Progenitor cell of endocrine pancreas (in vitro differentiated cells): ENCODE measurements at regions not wholly inside any gene's neighbourhood (a gene's known extent, or its start where the extent isn't known, plus 50 kb on each side); places are given as distances from the start of the nearest gene placed in this dataset.

Source experiments
- DNase-seq: peaks from one replicate; pipeline ENCODE4 v3.0.0; 2021; ENCODE audit warnings: low spot score; ENCODE audit not compliant: unreplicated experiment
- H3K27ac Mint-ChIP-seq: 2 replicates; pipeline ENCODE4 v1.8.0; 2021; ENCODE audit warnings: mild to moderate bottlenecking, moderate library complexity, mixed read lengths
- H3K27me3 Mint-ChIP-seq: 2 replicates; pipeline ENCODE4 v1.8.0; 2021; ENCODE audit warnings: mixed read lengths
- H3K36me3 Mint-ChIP-seq: 2 replicates; pipeline ENCODE4 v1.8.0; 2022; ENCODE audit warnings: mixed read lengths; ENCODE audit not compliant: insufficient read depth
- H3K4me1 Mint-ChIP-seq: 2 replicates; pipeline ENCODE4 v1.8.0; 2021; ENCODE audit warnings: low read depth, mixed read lengths
- H3K4me3 Mint-ChIP-seq: 2 replicates; pipeline ENCODE4 v1.8.0; 2021; ENCODE audit warnings: low read depth, mild to moderate bottlenecking, moderate library complexity, mixed read lengths
- H3K9me3 Mint-ChIP-seq: 2 replicates; pipeline ENCODE4 v1.8.0; 2021; ENCODE audit warnings: low read depth, mixed read lengths
- TF ChIP-seq, protein P1 (sequence below): fragments of 200-600 bp; sonication (generic); IDR thresholded peaks from one replicate; pipeline ENCODE4 v1.5.0; 2021; ENCODE audit warnings: antibody characterized with exemption, mild to moderate bottlenecking; ENCODE audit not compliant: unreplicated experiment

DNA sequence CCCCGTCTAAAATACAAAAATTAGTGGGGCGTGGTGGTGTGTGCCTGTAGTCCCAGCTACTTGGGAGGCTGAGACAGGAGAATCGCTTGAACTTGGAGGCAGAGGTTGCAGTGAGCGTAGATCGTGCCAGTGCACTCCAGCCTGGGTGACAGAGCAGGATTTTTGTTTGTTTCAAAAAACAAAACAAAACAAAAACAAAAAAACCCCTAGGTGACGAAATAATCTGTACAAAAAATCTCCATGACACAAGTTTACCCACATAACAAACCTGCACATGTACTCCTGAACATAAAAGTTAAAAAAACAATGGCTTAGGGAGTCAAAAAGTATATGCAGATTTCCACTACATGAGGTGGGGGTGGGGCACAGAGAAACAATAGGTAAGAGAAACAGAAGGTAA, 140.5 kb upstream of the ASIC2 start:
- Mint-ChIP-seq H3K9me3 (no peaks in the 10 kb centered on the region), H3K27me3 (peaks cover 3% of the 10 kb centered on the region)
- TF ChIP-seq, protein P1, sequence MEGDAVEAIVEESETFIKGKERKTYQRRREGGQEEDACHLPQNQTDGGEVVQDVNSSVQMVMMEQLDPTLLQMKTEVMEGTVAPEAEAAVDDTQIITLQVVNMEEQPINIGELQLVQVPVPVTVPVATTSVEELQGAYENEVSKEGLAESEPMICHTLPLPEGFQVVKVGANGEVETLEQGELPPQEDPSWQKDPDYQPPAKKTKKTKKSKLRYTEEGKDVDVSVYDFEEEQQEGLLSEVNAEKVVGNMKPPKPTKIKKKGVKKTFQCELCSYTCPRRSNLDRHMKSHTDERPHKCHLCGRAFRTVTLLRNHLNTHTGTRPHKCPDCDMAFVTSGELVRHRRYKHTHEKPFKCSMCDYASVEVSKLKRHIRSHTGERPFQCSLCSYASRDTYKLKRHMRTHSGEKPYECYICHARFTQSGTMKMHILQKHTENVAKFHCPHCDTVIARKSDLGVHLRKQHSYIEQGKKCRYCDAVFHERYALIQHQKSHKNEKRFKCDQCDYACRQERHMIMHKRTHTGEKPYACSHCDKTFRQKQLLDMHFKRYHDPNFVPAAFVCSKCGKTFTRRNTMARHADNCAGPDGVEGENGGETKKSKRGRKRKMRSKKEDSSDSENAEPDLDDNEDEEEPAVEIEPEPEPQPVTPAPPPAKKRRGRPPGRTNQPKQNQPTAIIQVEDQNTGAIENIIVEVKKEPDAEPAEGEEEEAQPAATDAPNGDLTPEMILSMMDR, result no peak

DNA sequence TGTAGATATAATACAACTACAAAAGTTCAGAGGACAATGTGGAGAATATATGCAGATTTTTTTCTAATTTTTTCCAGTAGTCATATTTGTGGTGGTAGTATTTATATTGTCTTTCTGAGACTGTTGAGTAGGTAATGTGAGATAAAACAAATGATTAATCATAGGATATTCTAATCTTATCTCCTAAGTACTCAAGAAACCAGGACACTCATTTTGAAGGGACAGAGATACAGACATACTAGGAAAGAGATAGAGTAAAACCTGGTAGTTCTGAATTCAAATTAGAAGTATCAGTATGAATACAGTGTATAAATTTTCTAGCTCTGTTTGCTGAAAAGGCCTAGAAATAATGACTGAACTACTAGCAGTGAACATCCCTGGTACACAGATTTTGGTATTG, 141.7 kb upstream of the ASIC2 start:
- peaks cover 3% of the 10 kb centered on the region for H3K27me3 Mint-ChIP-seq
- H3K4me1 Mint-ChIP-seq, result no peaks in the 10 kb centered on the region
- no peaks in the 10 kb centered on the region for H3K36me3 Mint-ChIP-seq
- no peak overlapping the region for H3K4me3 Mint-ChIP-seq
- TF ChIP-seq, protein P1, result no peak
- H3K9me3 Mint-ChIP-seq, result no peaks in the 10 kb centered on the region
- no peak overlapping the region for H3K27ac Mint-ChIP-seq
- no peak for DNase-seq

More for the DNA sequence above, 140.5 kb upstream of the ASIC2 start:
- DNase-seq, result no peak
- no peaks in the 10 kb centered on the region for H3K4me1 Mint-ChIP-seq
- H3K36me3 Mint-ChIP-seq, result no peaks in the 10 kb centered on the region
- H3K27ac Mint-ChIP-seq, result no peak overlapping the region
- no peak overlapping the region for H3K4me3 Mint-ChIP-seq

DNA sequence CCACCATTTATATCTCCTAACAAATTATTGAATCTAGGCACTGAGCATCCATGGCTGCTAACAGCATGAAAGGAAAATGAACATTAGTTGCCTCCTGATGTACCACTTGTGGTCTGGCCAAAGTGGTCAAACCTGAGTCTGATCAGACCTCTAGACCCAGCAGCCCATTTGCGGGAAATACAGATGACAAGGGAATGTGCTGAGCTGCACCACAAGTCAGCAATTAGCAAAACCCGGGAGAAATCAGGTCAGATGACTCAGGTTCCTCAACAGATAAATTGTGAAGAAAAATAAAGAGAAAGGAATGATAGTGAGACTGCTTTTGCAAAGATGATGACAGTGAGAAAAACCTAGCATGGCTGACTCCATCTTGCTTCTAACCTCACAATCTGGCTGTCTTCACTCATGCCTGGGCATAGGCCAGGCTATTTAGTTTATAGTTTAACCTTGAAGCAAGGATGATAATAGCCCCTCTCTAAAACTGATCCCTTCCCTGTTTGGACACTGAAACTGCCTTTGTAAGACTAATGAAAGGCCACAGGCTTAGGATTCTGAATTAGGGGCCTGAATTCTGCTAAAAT, 142.7 kb upstream of the ASIC2 start:
- Mint-ChIP-seq H3K4me3 (no peak overlapping the region), H3K9me3 (no peaks in the 10 kb centered on the region), H3K36me3 (no peaks in the 10 kb centered on the region), H3K27me3 (peaks cover 3% of the 10 kb centered on the region), H3K27ac (no peak overlapping the region), H3K4me1 (no peaks in the 10 kb centered on the region)
- DNase-seq, result no peak
- TF ChIP-seq, protein P1, result no peak

DNA sequence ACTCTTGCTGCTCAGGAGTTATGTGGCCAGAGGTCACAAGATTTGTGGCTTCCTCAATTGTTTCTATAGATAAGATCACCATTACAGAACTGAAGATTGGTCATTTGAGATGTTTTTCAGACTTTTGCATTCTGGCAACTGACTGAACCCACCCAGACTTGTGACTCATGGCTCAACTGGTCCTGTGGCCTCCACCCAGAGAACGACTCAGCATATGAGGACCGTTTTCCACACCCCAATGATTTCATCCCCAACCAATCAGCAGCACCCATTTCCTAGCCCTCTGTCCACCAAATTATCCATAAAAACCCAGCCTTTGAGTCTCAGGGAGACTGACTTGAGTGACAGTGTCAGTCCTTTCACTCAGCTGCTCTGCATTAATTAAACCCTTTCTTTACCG, 143.2 kb upstream of the ASIC2 start:
- Mint-ChIP-seq H3K9me3 (no peaks in the 10 kb centered on the region), H3K36me3 (no peaks in the 10 kb centered on the region), H3K27ac (no peak overlapping the region), H3K4me1 (no peaks in the 10 kb centered on the region), H3K4me3 (no peak overlapping the region), H3K27me3 (peaks cover 3% of the 10 kb centered on the region)
- TF ChIP-seq, protein P1, result no peak
- no peak for DNase-seq

DNA sequence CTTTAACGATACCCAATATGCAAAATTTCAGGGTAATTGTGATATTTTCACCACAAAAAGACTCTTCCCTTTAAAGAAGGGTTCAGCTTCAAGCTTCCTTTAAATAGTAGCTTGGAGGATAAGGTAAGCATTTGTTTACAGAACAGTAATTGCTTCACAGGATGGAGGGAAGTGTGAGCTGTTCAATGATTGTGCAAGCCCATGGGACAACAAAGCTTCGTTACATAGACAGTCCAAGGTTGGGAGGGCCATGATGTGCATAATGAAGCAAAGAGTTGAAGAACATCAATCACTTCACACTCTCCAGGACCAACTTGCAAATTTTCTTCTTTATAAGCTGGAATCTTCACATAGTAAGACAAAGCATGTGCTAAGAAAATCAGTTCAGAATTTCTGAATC, 145.0 kb upstream of the ASIC2 start:
- TF ChIP-seq, protein P1, result no peak

More for the DNA sequence above, 145.0 kb upstream of the ASIC2 start:
- Mint-ChIP-seq H3K4me1 (no peaks in the 10 kb centered on the region), H3K36me3 (no peaks in the 10 kb centered on the region), H3K9me3 (no peaks in the 10 kb centered on the region), H3K4me3 (no peak overlapping the region), H3K27me3 (no peaks in the 10 kb centered on the region), H3K27ac (no peak overlapping the region)
- no peak for DNase-seq
